ENCODE measurements at regions not wholly inside any gene's neighbourhood (a gene's known extent, or its start where the extent isn't known, plus 50 kb on each side); places are given as distances from the start of the nearest gene placed in this dataset.
"Not testable (repeated sequence)": the region's sequence is repeated elsewhere in the genome, so short reads cannot be mapped to it uniquely, and the experiment has no call there.

DNA sequence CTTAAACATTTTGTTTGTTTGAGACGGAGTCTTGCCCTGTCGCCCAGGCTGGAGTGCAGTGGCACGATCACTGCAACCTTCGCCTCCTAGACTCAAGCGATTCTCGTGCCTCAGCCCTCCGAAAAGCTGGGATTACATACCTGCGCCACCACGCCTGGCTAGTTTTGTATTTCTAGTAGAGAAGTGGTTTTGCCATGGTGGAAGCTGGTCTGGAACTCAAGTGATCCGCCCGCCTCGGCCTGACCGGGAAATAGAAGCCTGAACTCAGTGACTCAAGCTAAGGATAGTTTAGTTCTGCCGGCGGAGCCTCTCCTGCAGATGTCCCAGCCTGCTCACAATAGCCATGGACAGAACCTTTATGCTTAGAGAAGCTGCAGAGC, 53.0 kb upstream of the ZNF254 start:
- H3K36me3 Mint-ChIP-seq, result peaks cover 6% of the 10 kb centered on the region
- peaks cover 61% of the 10 kb centered on the region for H3K4me1 Mint-ChIP-seq

DNA sequence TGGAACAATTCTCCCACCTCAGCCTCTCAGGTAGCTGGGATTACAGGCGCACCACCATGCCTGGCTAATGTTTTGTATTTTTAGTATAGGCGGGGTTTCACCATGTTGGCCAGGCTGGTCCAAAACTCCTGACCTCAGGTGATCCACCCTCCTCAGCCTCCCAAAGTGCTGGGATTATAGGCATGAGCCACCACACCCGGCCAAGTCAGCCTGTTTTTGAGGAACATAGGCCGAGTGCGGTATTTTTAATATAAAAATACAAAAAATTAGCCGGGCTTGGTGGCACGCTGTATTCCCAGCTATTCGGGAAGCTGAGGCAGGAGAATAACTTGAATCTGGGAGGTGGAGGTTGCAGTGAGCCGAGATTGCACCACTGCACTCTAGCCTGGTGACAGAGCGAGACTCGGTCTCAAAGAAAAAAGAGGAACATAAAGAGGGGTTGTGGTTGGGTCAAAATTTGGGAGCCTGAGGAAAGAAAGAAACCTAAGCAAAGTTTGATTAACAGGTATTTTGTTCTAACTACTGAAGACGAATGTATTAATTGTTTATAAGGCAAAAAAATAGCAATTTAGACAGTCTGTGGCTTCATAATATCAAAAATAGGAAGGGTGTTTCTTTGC, 51.6 kb upstream of the ZNF254 start:
- H3K4me3 Mint-ChIP-seq, result peak overlapping the region; percentile 99

More for the DNA sequence above, 53.0 kb upstream of the ZNF254 start:
- no peaks in the 10 kb centered on the region for H3K27me3 Mint-ChIP-seq
- H3K4me3 Mint-ChIP-seq, result peak overlapping the region; percentile 99
- H3K27ac Mint-ChIP-seq, result peak overlapping the region; percentile 96
- no peaks in the 10 kb centered on the region for H3K9me3 Mint-ChIP-seq

More for the DNA sequence above, 51.6 kb upstream of the ZNF254 start:
- not testable (repeated sequence) for H3K27ac Mint-ChIP-seq, H3K36me3 Mint-ChIP-seq, H3K27me3 Mint-ChIP-seq, H3K9me3 Mint-ChIP-seq
- peaks cover 74% of the 10 kb centered on the region for H3K4me1 Mint-ChIP-seq

Data from activated naive CD4-positive, alpha-beta T cell treated with anti-CD3 and anti-CD28 coated beads, Interleukin-2, amount 50 U/mL, for 24 hours (primary cell).